ENCODE measurements at regions not wholly inside any gene's neighbourhood (a gene's known extent, or its start where the extent isn't known, plus 50 kb on each side); places are given as distances from the start of the nearest gene placed in this dataset.
"Not testable (repeated sequence)": the region's sequence is repeated elsewhere in the genome, so short reads cannot be mapped to it uniquely, and the experiment has no call there.

GRCh38 chr2:365367-366275 is 77.7 kb upstream of the ALKAL2 start:
- DNase-seq, result no peak

GRCh38 chr2:363824-364470 is 76.1 kb upstream of the ALKAL2 start:
- no peak for DNase-seq

GRCh38 chr2:362924-363323 is 75.0 kb upstream of the ALKAL2 start:
- DNase-seq, result no peak

- no peak for DNase-seq
Observed at GRCh38 chr2:360124-360523, 72.2 kb upstream of the ALKAL2 start.

- no peak for DNase-seq
Observed at GRCh38 chr2:359047-359446, 71.2 kb upstream of the ALKAL2 start.

GRCh38 chr2:357811-358210 is 69.9 kb upstream of the ALKAL2 start:
- DNase-seq, result no peak

- not testable (repeated sequence) for DNase-seq
Observed at GRCh38 chr2:356304-356703, 68.4 kb upstream of the ALKAL2 start.

- DNase-seq, result no peak
Observed at GRCh38 chr2:355773-356172, 67.9 kb upstream of the ALKAL2 start.

- no peak for DNase-seq
Observed at GRCh38 chr2:352696-353095, 64.8 kb upstream of the ALKAL2 start.

- DNase-seq, result no peak
Observed at GRCh38 chr2:349390-349789, 61.5 kb upstream of the ALKAL2 start.

- no peak for DNase-seq
Observed at GRCh38 chr2:348361-348916, 60.5 kb upstream of the ALKAL2 start.

GRCh38 chr2:344811-345210 is 56.9 kb upstream of the ALKAL2 start:
- no peak for DNase-seq

GRCh38 chr2:343355-343754 is 55.5 kb upstream of the ALKAL2 start:
- no peak for DNase-seq

GRCh38 chr2:341912-342311 is 54.0 kb upstream of the ALKAL2 start:
- DNase-seq, result no peak

GRCh38 chr2:341017-341542 is 53.2 kb upstream of the ALKAL2 start:
- DNase-seq, result no peak

Measured in GOT3 (cell line).